ENCODE measurements at regions not wholly inside any gene's neighbourhood (a gene's known extent, or its start where the extent isn't known, plus 50 kb on each side); places are given as distances from the start of the nearest gene placed in this dataset.
A peak's percentile ranks its signal among the peaks of the same experiment; 100 is the strongest.
"Not testable (repeated sequence)": the region's sequence is repeated elsewhere in the genome, so short reads cannot be mapped to it uniquely, and the experiment has no call there.

- not testable (repeated sequence) for DNase-seq (ENCODE audit: low spot score)
These were observed 222.4 kb upstream of the PCDH9 start for GRCh38 chr13:67452526-67452925.

- no peak for DNase-seq (ENCODE audit: low spot score)
These were observed 215.3 kb upstream of the PCDH9 start for GRCh38 chr13:67445436-67445835.

- DNase-seq (ENCODE audit: low spot score), result no peak
These were observed 213.8 kb upstream of the PCDH9 start for GRCh38 chr13:67443923-67444322.

- no peak for DNase-seq (ENCODE audit: low spot score)
These were observed 210.3 kb upstream of the PCDH9 start for GRCh38 chr13:67440236-67440975.

GRCh38 chr13:67439365-67439764 is 209.2 kb upstream of the PCDH9 start:
- DNase-seq (ENCODE audit: low spot score), result no peak

GRCh38 chr13:67438465-67438864 is 208.3 kb upstream of the PCDH9 start:
- DNase-seq (ENCODE audit: low spot score), result peak; percentile 0

- DNase-seq (ENCODE audit: low spot score), result no peak
These were observed 207.1 kb upstream of the PCDH9 start for GRCh38 chr13:67437244-67437643.

- DNase-seq (ENCODE audit: low spot score), result no peak
These were observed 191.3 kb upstream of the PCDH9 start for GRCh38 chr13:67421475-67421874.

GRCh38 chr13:67416047-67416925 is 186.2 kb upstream of the PCDH9 start:
- DNase-seq (ENCODE audit: low spot score), result peak; percentile 22

GRCh38 chr13:67410645-67411044 is 180.5 kb upstream of the PCDH9 start:
- no peak for DNase-seq (ENCODE audit: low spot score)

GRCh38 chr13:67408798-67409197 is 178.7 kb upstream of the PCDH9 start:
- no peak for DNase-seq (ENCODE audit: low spot score)

GRCh38 chr13:67402546-67402945 is 172.4 kb upstream of the PCDH9 start:
- DNase-seq (ENCODE audit: low spot score), result no peak

GRCh38 chr13:67395577-67395976 is 165.4 kb upstream of the PCDH9 start:
- DNase-seq (ENCODE audit: low spot score), result no peak

- DNase-seq (ENCODE audit: low spot score), result no peak
These were observed 161.9 kb upstream of the PCDH9 start for GRCh38 chr13:67392014-67392413.

- peak; percentile 8 for DNase-seq (ENCODE audit: low spot score)
These were observed 160.4 kb upstream of the PCDH9 start for GRCh38 chr13:67390462-67391086.

- no peak for DNase-seq (ENCODE audit: low spot score)
These were observed 159.0 kb upstream of the PCDH9 start for GRCh38 chr13:67389171-67389570.

GRCh38 chr13:67383109-67383757 is 153.1 kb upstream of the PCDH9 start:
- DNase-seq (ENCODE audit: low spot score), result peak; percentile 24

- no peak for DNase-seq (ENCODE audit: low spot score)
These were observed 147.8 kb upstream of the PCDH9 start for GRCh38 chr13:67377919-67378318.

GRCh38 chr13:67374391-67374790 is 144.3 kb upstream of the PCDH9 start:
- no peak for DNase-seq (ENCODE audit: low spot score)

- no peak for DNase-seq (ENCODE audit: low spot score)
These were observed 142.8 kb upstream of the PCDH9 start for GRCh38 chr13:67372868-67373464.

GRCh38 chr13:67369895-67370660 is 139.9 kb upstream of the PCDH9 start:
- peak; percentile 57 for DNase-seq (ENCODE audit: low spot score)
